ENCODE measurements at regions not wholly inside any gene's neighbourhood (a gene's known extent, or its start where the extent isn't known, plus 50 kb on each side); places are given as distances from the start of the nearest gene placed in this dataset.
"Not testable (repeated sequence)": the region's sequence is repeated elsewhere in the genome, so short reads cannot be mapped to it uniquely, and the experiment has no call there.

GRCh38 chr12:131413006-131413405 is 297.9 kb upstream of the SFSWAP start:
- H3K4me3 ChIP-seq (ENCODE audit: low read depth, low read length): no peak overlapping the region
- no peak for TF ChIP-seq CTCF (conservative IDR thresholded peaks at IDR 0.05; ENCODE audit: low read depth, low read length)
- DNase-seq (ENCODE audit: low read depth): no peak

- no peak for DNase-seq (ENCODE audit: low read depth)
- H3K4me3 ChIP-seq (ENCODE audit: low read depth, low read length): no peak overlapping the region
- TF ChIP-seq CTCF (conservative IDR thresholded peaks at IDR 0.05; ENCODE audit: low read depth, low read length): no peak
Measured at GRCh38 chr12:131413471-131413870, 297.4 kb upstream of the SFSWAP start.

- not testable (repeated sequence) for DNase-seq (ENCODE audit: low read depth)
Measured at GRCh38 chr12:131414155-131414922, 296.6 kb upstream of the SFSWAP start.

GRCh38 chr12:131415781-131416180 is 295.1 kb upstream of the SFSWAP start:
- no peak for DNase-seq (ENCODE audit: low read depth)
- no peak overlapping the region for H3K4me3 ChIP-seq (ENCODE audit: low read depth, low read length)
- no peak for TF ChIP-seq CTCF (conservative IDR thresholded peaks at IDR 0.05; ENCODE audit: low read depth, low read length)

More at GRCh38 chr12:131414155-131414922, 296.6 kb upstream of the SFSWAP start:
- not testable (repeated sequence) for H3K4me3 ChIP-seq (ENCODE audit: low read depth, low read length)

- no peak for DNase-seq (ENCODE audit: low read depth)
- no peak overlapping the region for H3K4me3 ChIP-seq (ENCODE audit: low read depth, low read length)
- TF ChIP-seq CTCF (conservative IDR thresholded peaks at IDR 0.05; ENCODE audit: low read depth, low read length): no peak
Measured at GRCh38 chr12:131418121-131418520, 292.8 kb upstream of the SFSWAP start.

- no peak for DNase-seq (ENCODE audit: low read depth)
- no peak for TF ChIP-seq CTCF (conservative IDR thresholded peaks at IDR 0.05; ENCODE audit: low read depth, low read length)
Measured at GRCh38 chr12:131418884-131419283, 292.0 kb upstream of the SFSWAP start.

GRCh38 chr12:131420867-131421447 is 289.9 kb upstream of the SFSWAP start:
- H3K4me3 ChIP-seq (ENCODE audit: low read depth, low read length): no peak overlapping the region
- DNase-seq (ENCODE audit: low read depth): no peak
- no peak for TF ChIP-seq CTCF (conservative IDR thresholded peaks at IDR 0.05; ENCODE audit: low read depth, low read length)

More at GRCh38 chr12:131418884-131419283, 292.0 kb upstream of the SFSWAP start:
- no peak overlapping the region for H3K4me3 ChIP-seq (ENCODE audit: low read depth, low read length)

All from choroid plexus epithelial cell (primary cell).